Activated CD4-positive, alpha-beta T cell treated with anti-CD3 and anti-CD28 coated beads, Interleukin-2, amount 50 U/mL, for 1 hour (primary cell): ENCODE measurements at regions not wholly inside any gene's neighbourhood (a gene's known extent, or its start where the extent isn't known, plus 50 kb on each side); places are given as distances from the start of the nearest gene placed in this dataset.

Experiments
- DNase-seq: peaks from one replicate; pipeline ENCODE4 v3.0.0-alpha.2; 2020

GRCh38 chr18:24741321-24741720 lies 280.9 kb downstream of the HRH4 start:
- no peak for DNase-seq

- DNase-seq, result no peak
Observed at GRCh38 chr18:24741965-24742724, 281.7 kb downstream of the HRH4 start.

DNA sequence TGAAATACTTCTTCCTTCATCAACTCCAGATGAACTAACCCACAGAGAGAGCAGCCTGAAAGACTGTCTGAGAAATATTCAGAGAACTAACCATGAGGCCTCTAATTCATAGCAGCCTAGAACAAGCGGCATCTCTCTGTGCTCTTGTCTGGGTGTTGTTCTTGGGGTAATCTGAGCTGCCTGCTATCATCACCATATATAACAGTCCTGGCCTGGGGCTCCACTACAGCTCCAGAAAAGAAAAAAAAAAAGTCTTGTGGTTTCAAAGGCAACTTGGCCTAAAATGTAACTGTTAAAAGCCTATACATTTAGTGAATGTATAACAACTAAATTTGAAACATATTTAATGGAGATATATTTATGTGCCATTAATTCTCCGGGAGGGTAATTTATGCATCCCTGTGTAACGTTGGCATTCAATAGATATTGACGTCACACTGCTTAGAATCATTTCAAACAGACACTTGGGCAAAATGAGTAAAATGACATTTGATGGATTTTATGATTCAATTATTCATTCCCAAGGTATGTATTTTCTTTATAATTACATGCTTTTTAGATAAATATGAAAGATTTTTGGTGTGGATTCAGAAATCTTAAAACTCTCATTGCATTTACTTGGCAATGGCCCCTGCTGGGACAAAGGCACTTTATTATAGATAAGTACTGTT lies 294.3 kb downstream of the HRH4 start:
- DNase-seq, result no peak

- DNase-seq, result no peak
Observed at GRCh38 chr18:24756385-24756784, 295.9 kb downstream of the HRH4 start.

GRCh38 chr18:24757134-24757533 lies 296.7 kb downstream of the HRH4 start:
- no peak for DNase-seq

DNA sequence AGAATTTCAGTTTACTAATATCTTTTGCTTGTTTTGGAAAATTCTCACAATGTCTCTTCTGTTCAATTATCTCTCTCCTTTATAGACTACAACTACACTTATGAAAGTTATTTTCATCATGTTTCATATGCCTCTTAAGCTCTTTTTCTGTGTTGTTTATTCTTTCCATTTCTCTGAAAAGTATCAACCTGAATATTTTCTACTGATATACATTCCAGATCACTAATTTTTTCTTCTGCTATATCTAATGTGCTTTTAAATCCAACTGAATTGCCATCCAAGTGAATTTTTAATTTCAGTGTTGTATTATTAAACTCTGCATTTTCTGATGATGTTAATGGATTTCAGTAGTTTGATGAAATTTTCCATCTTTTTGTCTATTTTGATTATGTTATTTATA lies 301.3 kb downstream of the HRH4 start:
- DNase-seq, result no peak

DNA sequence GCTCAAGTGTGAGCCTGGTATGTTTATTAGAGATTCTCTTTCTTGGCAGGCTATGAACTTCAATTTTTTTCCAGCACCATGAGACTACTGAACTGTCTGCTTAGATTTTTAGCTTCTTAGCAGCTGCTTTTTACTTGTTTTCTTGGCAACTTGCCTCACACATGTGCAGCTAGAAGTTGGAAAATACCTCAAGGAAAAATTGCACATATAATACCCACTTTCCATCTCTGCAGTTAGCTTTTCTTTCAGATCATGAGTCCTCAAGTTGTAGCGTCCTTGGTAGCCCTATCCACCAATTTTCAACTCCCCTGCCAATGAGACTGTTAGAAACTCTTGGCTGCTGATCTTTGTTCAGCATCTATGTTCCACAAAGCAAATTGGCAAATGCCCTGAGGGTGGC lies 302.1 kb downstream of the HRH4 start:
- no peak for DNase-seq

DNA sequence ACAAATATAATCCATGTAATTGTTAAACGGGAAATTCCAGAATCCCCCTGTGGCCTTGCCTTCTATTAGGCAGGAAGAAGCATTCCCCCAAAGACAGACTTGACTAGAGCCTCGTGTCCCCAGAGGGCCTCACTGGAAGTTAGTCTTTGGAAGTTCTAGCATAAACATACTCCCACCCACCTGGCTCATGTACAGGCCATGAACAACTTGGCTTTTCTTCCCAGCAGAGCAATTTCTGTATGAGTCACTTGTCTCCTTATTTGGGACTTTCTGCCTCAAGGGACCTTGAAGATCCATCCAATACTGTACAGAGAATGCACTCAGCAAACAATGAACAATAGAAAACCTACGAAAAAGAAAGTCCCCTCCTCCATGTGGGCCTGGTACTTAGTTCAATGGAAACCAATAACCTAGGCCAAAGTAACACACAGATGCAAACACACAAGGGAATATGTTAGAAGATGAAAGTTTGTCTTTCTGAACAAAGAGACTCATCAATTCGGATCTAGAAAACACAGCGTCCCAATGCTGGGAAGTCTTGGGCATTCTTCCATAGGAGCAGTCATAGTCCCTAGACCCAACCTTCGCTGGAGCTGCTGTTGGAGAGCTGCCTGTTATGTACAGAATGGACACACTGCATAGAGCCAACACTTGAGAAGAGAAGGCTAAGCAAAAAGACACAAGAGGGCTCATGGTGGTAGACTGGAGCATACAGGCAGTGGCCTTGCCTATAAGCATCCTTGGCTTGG lies 303.5 kb downstream of the HRH4 start:
- DNase-seq, result no peak

DNA sequence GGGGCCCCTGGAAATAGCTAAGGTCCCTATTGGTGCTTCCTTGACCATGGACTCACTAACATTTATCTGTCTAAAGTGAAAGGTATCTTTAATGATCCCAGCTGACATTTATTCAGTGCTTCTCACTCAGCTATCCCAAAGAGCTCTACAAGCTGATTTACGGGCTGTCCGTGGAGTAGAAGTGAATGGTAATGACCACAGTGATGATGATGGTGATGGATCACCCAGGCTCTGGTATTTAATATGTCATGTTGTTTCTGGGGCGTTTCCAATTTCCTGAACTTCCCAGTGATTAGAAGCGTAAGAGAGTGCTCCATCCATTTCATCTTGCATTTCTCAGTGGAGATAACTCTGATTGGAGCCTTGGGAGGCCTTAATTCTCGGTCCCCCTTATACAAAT lies 304.3 kb downstream of the HRH4 start:
- no peak for DNase-seq

DNA sequence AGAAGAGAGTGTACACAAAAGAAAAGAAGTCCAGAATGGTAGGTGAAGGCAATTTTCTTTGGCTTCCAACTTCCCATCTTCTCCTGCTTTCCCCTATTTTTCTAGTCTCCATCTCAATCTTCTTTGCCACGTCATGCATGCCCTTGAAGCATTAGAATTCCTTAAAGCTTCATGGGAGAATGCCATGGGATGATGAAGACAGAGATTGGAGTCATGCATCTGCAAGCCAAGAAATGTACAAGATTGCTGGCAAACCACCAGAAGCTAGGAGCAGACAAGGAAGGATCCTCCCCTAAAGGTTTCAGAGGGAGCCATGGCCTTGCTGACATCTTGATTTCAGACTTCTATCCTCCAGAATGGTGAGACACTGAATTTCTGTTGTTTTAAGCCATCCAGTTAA lies 305.9 kb downstream of the HRH4 start:
- DNase-seq, result no peak

GRCh38 chr18:24770311-24771024 lies 310.0 kb downstream of the HRH4 start:
- no peak for DNase-seq

DNA sequence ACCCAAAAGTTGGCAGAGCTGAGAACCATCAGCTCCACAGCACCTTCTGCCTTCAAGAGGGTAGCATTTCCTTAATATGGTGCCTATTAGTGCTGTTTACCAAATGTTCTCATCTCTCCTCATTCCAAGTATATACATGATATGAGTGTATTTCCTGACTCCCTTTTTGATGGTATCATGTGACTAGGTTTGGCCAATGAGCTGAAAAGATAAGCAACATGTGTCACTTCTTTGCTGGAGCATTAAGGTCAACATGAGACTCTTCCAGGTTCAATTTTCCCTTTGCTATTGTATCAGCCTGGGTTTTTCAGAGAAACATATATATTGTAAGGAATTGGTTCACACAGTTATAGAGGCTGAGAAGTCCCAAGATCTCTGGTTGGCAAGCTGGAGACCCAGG lies 310.9 kb downstream of the HRH4 start:
- DNase-seq, result no peak

DNA sequence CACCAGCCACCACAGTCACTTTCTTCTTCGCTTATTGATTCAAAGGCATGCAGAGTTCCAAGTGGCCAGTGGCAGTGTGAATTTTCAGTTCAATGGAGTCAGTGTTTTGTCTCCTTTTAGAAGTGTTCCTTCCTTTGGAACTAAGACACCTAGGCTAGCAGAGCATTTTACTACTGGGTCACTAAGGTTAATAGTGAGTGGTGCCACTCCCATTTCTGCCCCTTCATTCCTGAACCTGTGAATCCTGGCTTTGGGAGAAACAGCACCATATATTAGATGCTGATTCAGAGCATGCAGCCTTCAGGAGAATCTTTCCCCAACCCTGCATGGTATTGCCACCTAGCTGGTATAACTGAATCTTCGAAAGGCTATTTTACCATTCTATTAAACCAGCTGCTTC lies 312.7 kb downstream of the HRH4 start:
- no peak for DNase-seq

- no peak for DNase-seq
Observed at GRCh38 chr18:24776019-24776418, 315.6 kb downstream of the HRH4 start.

DNA sequence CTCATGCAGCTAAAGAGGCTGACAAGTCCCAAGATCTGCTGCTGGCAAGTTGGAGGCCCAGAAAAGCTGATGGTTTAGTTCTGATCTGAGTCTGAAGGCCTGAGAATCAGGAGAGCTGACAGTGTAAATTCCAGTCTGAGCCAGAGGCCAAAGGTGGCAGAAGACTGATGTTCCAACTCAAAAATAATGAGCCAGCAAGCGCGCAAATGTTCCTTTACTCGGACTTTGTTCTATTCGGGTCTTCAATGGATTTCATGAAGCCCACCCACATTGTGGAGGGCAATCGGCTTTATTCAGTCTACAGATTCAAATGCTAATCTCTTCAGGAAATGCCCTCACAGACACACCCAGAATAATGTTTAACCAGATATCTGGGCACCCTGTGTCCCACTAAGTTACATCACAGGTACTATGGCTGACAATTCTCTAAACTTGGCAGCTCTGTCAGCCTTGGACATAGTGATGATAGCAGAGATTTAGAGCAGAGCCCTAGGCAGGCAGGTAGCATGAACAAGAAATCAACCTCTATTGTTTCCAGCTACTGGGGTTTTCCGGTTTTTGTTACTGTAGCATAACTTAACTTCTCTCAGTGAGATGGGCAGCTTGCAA lies 318.5 kb downstream of the HRH4 start:
- no peak for DNase-seq

GRCh38 chr18:24782566-24782965 lies 322.1 kb downstream of the HRH4 start:
- DNase-seq, result no peak

DNA sequence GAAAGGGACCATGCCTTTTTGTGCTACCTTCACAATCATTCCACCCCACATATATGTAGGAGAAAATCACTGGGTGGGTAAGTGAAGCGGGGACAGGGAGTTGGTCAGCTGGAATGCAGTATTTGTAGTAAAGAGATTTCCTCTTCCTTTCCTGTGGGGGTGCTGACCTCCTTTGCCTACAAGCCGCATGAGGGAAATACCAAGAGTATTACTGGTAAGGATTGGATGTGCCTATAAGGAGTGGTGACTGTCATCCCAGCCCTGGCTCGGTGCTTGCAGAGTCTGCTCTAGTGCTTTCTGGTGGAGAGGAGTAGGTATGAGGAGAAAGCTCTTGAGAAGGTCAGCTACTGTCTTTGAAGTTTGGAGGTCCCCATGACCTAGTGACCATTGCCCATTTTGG lies 324.6 kb downstream of the HRH4 start:
- DNase-seq, result no peak

GRCh38 chr18:24786027-24786426 lies 325.6 kb downstream of the HRH4 start:
- no peak for DNase-seq

GRCh38 chr18:24790347-24790746 lies 329.9 kb downstream of the HRH4 start:
- DNase-seq, result no peak

DNA sequence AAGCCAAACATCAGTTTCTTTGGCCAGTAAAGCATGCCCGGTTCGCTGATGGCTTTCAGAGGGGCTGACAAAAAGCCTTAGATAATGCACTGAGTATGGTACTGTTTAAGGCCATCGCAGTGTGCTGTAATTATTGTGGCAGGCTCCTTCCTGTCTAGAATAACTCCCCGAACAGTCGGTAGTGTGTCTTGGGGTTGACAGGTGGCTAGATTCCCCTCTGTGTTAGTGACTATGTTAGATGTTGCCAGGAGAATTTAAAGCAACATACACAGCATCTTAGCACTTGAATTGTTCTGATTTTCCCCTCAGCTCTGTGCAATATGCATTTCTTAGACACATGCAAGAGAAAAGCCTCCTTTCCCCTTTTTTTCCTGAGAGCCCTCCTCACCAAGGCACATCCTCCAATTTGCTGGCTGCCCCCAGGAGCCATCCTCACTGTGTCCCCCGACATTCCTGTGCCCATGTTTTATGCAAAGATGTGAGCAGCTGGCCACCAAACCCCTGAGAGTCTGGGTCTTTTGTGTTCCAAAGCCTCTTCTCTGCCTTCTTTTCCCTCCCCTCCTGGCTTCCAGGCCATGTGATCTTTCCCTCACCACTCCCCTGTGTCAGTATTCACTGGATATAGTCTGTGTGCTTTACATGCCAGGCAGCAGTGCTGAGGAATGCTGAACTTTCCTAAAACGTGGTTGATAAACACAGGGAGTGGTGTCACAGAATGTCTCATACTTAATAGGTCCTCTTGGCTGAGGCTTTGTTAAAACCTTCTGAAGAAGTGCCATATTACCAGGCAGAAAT lies 331.5 kb downstream of the HRH4 start:
- DNase-seq, result no peak

GRCh38 chr18:24793742-24794141 lies 333.3 kb downstream of the HRH4 start:
- no peak for DNase-seq

DNA sequence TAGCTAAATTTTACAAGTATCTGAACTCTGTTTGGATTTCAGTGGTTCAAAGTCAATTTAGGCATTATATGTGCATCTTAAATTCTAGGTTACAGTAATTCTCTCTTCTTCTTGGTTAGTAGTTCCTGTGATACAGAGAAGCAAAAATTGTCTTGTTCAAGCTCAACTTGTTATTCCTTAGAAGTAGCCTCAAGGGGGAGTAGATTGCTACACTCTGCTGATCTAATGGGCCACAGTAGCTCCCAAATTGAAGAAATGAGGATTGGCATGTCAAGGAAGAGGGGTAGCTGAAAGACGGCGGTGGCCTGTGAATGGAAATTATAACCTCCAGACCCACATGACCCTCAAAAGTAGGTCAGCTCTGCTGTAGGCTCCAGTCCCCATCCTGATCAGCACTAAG lies 334.7 kb downstream of the HRH4 start:
- no peak for DNase-seq
